Panc1 (cell line): ENCODE measurements at regions not wholly inside any gene's neighbourhood (a gene's known extent, or its start where the extent isn't known, plus 50 kb on each side); places are given as distances from the start of the nearest gene placed in this dataset.

ENCODE experiments used
- ATAC-seq: fragments of 200-7000 bp; cut with Tn5 transposase; 2 replicates; pipeline ENCODE4 v1.9.1; 2020; ENCODE audit warnings: mild to moderate bottlenecking, moderate library complexity
- BruUV-seq: library from RNA; stranded (reverse); fragments of 400-500 nt; replicated peaks from 2 replicates; lab custom pipeline; 2021; lab: Mats Ljungman, UMichigan
- CTCF ChIA-PET: fragments of 300-600 bp; sonication (Branson Sonifier 250); formaldehyde crosslinking; loops from one replicate; lab custom pipeline; 2022; ENCODE audit warnings: antibody characterized with exemption; lab: Charles Lee
- POLR2A ChIA-PET: fragments of 300-600 bp; sonication (Branson Sonifier 250); formaldehyde crosslinking; loops from one replicate; lab custom pipeline; 2022; ENCODE audit warnings: antibody characterized with exemption; lab: Charles Lee
- DNase-seq: peaks from one replicate; pipeline ENCODE4 v3.0.0-alpha.2; 2010; ENCODE audit warnings: low read depth, low spot score
- H3K27ac ChIP-seq: 2 replicates; pipeline ENCODE4 v1.5.1; 2011; ENCODE audit warnings: mild to moderate bottlenecking, low read length, inconsistent platforms
- H3K27me3 ChIP-seq: fragments of 200-500 bp; sonication (Bioruptor generic); 2 replicates; pipeline ENCODE4 v1.6.0; 2014; ENCODE audit warnings: low read length, inconsistent platforms; ENCODE audit not compliant: control insufficient read depth, insufficient read depth
- H3K36me3 ChIP-seq: fragments of 200-500 bp; sonication (Bioruptor generic); 2 replicates; pipeline ENCODE4 v1.5.1; 2014; ENCODE audit warnings: inconsistent platforms, mild to moderate bottlenecking, low read length, moderate library complexity; ENCODE audit not compliant: control insufficient read depth, insufficient read depth
- H3K4me1 ChIP-seq: 2 replicates; pipeline ENCODE4 v1.5.1; 2011; ENCODE audit warnings: inconsistent platforms, mild to moderate bottlenecking, low read length, moderate library complexity; ENCODE audit not compliant: control insufficient read depth, insufficient read depth
- H3K4me3 ChIP-seq, 2 experiments: 2 replicates each; pipeline ENCODE4 v1.5.1; 2011 to 2012; ENCODE audit warnings: low read depth in 2 of 2, low read length in 2 of 2, mild to moderate bottlenecking in 2 of 2, inconsistent platforms in 1 of 2, moderate library complexity in 1 of 2
- H3K9me3 ChIP-seq: fragments of 200-500 bp; sonication (Bioruptor generic); 2 replicates; pipeline ENCODE4 v1.5.1; 2014; ENCODE audit warnings: low read depth, mild to moderate bottlenecking, inconsistent platforms, low read length, moderate library complexity; ENCODE audit not compliant: control insufficient read depth, insufficient read depth
- POLR2AphosphoS5 ChIP-seq: IDR thresholded peaks from 2 replicates; pipeline ENCODE4 v1.6.1; 2012; ENCODE audit warnings: mild to moderate bottlenecking, low read depth, low read length, moderate library complexity
- SIN3A ChIP-seq: IDR thresholded peaks from 2 replicates; pipeline ENCODE4 v1.6.1; 2012; ENCODE audit warnings: low read depth, mild to moderate bottlenecking, low read length, moderate library complexity, borderline replicate concordance; ENCODE audit not compliant: insufficient read depth
- TCF7L2 ChIP-seq: IDR thresholded peaks from 2 replicates; pipeline ENCODE4 v1.6.1; 2011; ENCODE audit warnings: mild to moderate bottlenecking, low read depth, low read length, inconsistent platforms
- in situ Hi-C: cut with HindIII; loops from 2 replicates; pipeline ENCODE4 v1.10.0; 2016; ENCODE audit warnings: low sequenced_read_pairs, low pct_unique_long_range_greater_than_20kb
- intact Hi-C: fragments of 100-400 bp; cut with micrococcal nuclease; formaldehyde crosslinking; loops from one replicate; pipeline ENCODE4 v1.10.0; 2022; ENCODE audit not compliant: unreplicated experiment
- TF ChIP-seq, protein P1 (sequence below), 2 experiments: IDR thresholded peaks; 2 replicates each; pipeline ENCODE4 v1.6.1; 2011 to 2012; ENCODE audit warnings: low read depth in 2 of 2, control low read depth in 1 of 2, low read length in 1 of 2, mild to moderate bottlenecking in 1 of 2, moderate library complexity in 1 of 2; ENCODE audit not compliant: insufficient read depth in 1 of 2
- TF ChIP-seq, protein P2 (sequence below): fragments of 450-650 bp; IDR thresholded peaks from 2 replicates; pipeline ENCODE4 v1.5.1; 2017; ENCODE audit warnings: mild to moderate bottlenecking

DNA sequence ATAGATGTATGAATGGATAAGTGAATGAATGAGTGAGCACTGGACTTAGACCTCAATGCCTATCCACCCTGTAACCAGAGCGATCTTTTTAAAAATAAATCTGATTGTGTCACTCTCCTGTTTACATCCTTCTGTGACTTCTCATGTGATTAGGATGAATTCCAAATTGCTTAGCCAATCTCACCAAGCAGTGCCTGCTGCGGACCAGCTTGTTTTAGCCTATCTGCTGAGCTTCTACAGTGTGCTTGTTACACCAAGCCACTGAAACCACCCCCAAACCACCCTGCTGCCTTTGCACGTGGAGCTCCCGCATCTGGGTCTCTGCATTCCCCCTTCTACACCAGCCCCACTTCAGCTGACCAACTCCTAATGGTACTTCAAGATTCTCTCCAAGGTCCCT lies 265.4 kb downstream of the EN1 start:
- intact Hi-C loops, result no loop called here
- Histone ChIP-seq H3K4me1 (no peaks in the 10 kb centered on the region), H3K27me3 (no peaks in the 10 kb centered on the region), H3K36me3 (no peaks in the 10 kb centered on the region), H3K27ac (no peak overlapping the region), H3K9me3 (no peaks in the 10 kb centered on the region), H3K4me3 (no peak overlapping the region)
- DNase-seq (no peak), ATAC-seq (no peak)
- CTCF ChIA-PET, result no interaction called here
- no TSS peak for BruUV-seq
- TF ChIP-seq SIN3A (no peak), POLR2AphosphoS5 (no peak), TCF7L2 (no peak)
- TF ChIP-seq, protein P1, sequence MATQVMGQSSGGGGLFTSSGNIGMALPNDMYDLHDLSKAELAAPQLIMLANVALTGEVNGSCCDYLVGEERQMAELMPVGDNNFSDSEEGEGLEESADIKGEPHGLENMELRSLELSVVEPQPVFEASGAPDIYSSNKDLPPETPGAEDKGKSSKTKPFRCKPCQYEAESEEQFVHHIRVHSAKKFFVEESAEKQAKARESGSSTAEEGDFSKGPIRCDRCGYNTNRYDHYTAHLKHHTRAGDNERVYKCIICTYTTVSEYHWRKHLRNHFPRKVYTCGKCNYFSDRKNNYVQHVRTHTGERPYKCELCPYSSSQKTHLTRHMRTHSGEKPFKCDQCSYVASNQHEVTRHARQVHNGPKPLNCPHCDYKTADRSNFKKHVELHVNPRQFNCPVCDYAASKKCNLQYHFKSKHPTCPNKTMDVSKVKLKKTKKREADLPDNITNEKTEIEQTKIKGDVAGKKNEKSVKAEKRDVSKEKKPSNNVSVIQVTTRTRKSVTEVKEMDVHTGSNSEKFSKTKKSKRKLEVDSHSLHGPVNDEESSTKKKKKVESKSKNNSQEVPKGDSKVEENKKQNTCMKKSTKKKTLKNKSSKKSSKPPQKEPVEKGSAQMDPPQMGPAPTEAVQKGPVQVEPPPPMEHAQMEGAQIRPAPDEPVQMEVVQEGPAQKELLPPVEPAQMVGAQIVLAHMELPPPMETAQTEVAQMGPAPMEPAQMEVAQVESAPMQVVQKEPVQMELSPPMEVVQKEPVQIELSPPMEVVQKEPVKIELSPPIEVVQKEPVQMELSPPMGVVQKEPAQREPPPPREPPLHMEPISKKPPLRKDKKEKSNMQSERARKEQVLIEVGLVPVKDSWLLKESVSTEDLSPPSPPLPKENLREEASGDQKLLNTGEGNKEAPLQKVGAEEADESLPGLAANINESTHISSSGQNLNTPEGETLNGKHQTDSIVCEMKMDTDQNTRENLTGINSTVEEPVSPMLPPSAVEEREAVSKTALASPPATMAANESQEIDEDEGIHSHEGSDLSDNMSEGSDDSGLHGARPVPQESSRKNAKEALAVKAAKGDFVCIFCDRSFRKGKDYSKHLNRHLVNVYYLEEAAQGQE (IDR thresholded peaks at IDR 0.05; ENCODE audit: insufficient read depth in 1 of 2, low read depth in 2 of 2, low read length in 1 of 2), result no peak
- TF ChIP-seq, protein P2, sequence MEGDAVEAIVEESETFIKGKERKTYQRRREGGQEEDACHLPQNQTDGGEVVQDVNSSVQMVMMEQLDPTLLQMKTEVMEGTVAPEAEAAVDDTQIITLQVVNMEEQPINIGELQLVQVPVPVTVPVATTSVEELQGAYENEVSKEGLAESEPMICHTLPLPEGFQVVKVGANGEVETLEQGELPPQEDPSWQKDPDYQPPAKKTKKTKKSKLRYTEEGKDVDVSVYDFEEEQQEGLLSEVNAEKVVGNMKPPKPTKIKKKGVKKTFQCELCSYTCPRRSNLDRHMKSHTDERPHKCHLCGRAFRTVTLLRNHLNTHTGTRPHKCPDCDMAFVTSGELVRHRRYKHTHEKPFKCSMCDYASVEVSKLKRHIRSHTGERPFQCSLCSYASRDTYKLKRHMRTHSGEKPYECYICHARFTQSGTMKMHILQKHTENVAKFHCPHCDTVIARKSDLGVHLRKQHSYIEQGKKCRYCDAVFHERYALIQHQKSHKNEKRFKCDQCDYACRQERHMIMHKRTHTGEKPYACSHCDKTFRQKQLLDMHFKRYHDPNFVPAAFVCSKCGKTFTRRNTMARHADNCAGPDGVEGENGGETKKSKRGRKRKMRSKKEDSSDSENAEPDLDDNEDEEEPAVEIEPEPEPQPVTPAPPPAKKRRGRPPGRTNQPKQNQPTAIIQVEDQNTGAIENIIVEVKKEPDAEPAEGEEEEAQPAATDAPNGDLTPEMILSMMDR, result no peak
- POLR2A ChIA-PET, result no interaction called here
- in situ Hi-C loops, result no loop called here

DNA sequence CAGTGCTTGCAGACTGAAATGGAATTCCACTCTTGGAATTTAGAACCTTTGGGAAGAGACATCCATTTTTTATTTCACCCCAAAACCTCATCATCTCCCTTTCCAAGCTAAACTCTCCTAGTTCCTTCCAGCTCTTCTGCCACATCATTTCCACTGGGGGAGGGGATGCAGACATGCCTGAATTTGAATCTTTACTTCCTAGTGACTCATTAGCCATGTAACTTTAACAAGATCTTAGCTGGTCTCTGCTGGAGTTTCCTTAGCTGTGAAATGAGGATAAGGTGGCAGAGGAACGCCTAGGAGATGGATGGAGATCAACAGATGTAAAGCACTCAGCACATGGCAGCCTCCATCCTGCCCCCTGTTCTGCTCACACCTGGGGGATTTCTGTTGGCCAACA lies 266.8 kb downstream of the EN1 start:
- intact Hi-C loops (no loop called here), in situ Hi-C loops (no loop called here)
- H3K9me3 ChIP-seq, result no peaks in the 10 kb centered on the region
- POLR2A ChIA-PET, result no interaction called here
- H3K36me3 ChIP-seq, result no peaks in the 10 kb centered on the region
- H3K27me3 ChIP-seq, result no peaks in the 10 kb centered on the region
- ATAC-seq, result no peak
- no peak overlapping the region for H3K27ac ChIP-seq
- CTCF ChIA-PET, result no interaction called here
- BruUV-seq, result no TSS peak
- TF ChIP-seq POLR2AphosphoS5, result no peak
- TF ChIP-seq SIN3A, result no peak
- H3K4me3 ChIP-seq, result no peak overlapping the region
- DNase-seq, result no peak
- H3K4me1 ChIP-seq, result no peaks in the 10 kb centered on the region

DNA sequence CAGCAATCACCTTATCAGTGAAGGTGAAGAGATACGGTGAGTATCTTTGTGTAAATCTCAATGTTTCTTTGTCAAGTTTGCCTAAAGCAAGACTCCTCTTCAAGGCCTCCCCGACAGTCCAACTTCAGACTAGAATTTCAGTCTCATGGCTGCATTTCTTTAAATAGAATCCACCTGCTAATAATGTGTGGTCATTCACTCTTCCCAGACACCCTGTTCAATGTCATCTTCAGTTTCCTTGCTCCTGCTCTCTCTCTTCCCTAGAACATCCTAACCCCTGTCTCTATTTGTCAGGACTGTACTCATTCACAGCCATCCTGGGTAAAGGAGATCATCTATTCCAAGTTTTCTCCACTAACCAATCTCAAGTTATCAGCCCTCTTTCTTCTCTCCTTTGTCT lies 267.3 kb downstream of the EN1 start:
- DNase-seq, result no peak

More for the DNA sequence above, 267.3 kb downstream of the EN1 start:
- H3K27ac ChIP-seq, result no peak overlapping the region
- H3K27me3 ChIP-seq, result no peaks in the 10 kb centered on the region
- CTCF ChIA-PET, result no interaction called here
- POLR2A ChIA-PET, result no interaction called here
- H3K4me1 ChIP-seq, result no peaks in the 10 kb centered on the region
- no peak for ATAC-seq
- no peak overlapping the region for H3K4me3 ChIP-seq
- no peak for TF ChIP-seq TCF7L2
- TF ChIP-seq, protein P2, result no peak
- TF ChIP-seq POLR2AphosphoS5, result no peak
- TF ChIP-seq, protein P1 (IDR thresholded peaks at IDR 0.05; ENCODE audit: insufficient read depth in 1 of 2, low read depth in 2 of 2, low read length in 1 of 2), result no peak
- TF ChIP-seq SIN3A, result no peak
- intact Hi-C loops, result no loop called here
- BruUV-seq, result no TSS peak
- no peaks in the 10 kb centered on the region for H3K9me3 ChIP-seq
- no peaks in the 10 kb centered on the region for H3K36me3 ChIP-seq
- in situ Hi-C loops, result no loop called here
